Fibroblast of skin of abdomen (primary cell): ENCODE measurements at regions not wholly inside any gene's neighbourhood (a gene's known extent, or its start where the extent isn't known, plus 50 kb on each side); places are given as distances from the start of the nearest gene placed in this dataset.
"Not testable (repeated sequence)": the region's sequence is repeated elsewhere in the genome, so short reads cannot be mapped to it uniquely, and the experiment has no call there.

Source experiments
- DNase-seq: peaks from one replicate; pipeline ENCODE4 v3.0.0-alpha.2; 2013

DNA sequence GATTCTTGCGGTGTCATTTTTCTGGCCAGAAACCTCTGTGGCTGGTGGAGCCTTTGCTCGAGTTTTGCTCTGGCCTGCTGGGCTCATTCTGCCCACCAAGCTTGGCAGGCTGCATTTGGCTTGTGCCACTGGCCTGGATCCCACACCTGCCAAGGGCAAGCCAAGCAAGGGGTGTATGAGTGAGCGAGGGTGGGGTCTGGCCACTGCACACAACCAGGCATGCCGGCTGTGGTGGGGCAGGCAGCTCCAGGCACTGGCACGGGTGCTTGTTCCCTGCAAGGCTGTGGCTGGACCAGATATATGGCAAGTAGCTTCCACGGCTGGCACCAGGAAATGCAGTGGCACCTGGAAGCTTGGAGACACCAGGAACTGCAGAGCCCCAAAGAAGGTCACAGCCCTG is 68.6 kb upstream of the PPP3CA start:
- no peak for DNase-seq

DNA sequence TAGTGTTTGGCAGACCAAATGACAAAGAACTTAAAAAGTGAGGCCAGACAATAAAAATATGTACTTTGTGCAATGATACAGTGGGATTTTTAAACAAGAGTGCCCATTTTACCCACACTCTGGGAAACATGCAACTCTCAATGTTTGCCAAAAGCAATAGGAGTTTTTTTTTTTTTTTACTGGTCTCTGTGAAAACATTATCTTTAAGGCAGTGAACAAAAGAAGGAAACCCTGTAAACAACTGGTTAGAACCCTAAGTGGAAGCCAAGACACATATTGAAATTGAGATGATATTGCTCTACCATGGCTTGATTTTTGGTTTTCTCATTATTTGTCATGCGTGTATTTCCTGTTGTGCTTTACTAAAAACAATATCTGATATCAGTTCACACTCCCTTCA is 67.2 kb upstream of the PPP3CA start:
- DNase-seq = no peak

DNA sequence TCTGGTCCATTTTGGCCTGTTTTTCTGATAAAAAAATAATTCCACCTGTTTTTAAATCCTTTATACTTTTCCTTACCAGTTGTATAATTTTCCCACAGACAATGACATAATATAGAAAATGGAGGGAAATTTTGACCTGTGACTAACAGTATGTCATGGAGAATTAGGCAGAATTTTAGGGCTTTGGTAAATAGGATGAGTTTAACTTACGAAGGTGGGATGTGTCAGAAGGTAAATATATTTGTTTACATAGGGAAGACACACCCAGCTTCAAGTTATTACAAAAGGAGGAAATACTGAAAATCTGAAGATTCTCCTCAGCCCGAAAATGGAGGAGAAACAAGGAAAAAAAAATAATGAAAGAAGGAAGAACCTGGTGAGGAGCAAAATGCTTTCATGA is 64.6 kb upstream of the PPP3CA start:
- no peak for DNase-seq

DNA sequence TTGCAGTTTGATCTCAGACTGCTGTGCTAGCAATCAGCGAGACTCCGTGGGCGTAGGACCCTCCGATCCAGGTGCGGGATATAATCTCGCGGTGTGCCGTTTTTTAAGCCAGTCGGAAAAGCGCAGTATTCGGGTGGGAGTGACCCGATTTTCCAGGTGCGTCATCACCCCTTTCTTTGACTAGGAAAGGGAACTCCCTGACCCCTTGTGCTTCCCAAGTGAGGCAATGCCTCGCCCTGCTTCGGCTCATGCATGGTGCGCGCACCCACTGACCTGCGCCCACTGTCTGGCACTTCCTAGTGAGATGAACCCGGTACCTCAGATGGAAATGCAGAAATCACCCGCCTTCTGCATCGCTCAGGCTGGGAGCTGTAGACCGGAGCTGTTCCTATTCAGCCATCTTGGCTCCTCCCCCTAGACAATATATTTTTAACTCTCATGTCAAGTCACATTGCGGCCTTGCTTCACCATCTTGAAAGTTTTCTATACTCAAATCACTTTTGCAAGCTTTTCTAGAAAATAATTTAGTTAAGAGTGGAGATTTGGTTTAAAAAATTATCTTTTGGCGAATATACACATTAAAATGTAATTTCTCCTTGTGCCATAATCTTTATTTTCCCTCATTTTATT is 64.1 kb upstream of the PPP3CA start:
- not testable (repeated sequence) for DNase-seq

DNA sequence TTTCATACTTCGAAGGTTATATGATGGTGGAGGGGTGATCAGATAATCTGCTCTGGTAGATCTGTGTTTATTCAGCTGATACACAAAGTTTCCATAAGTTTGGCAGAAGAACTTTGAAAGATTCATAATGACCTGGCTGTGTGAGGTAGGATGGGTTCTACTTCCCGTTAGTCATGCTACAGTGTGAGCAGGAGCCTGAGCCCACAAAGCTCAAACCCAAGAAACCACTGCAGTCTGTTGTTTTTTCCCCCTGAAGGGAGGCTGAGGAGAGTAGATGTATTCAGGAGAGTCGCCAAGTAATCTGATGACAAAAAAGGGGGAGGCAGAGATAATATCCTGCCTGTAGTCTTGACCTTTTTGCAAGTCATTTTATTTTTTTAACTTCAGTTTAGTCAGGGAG is 52.8 kb upstream of the PPP3CA start:
- peak; percentile 44 for DNase-seq

DNA sequence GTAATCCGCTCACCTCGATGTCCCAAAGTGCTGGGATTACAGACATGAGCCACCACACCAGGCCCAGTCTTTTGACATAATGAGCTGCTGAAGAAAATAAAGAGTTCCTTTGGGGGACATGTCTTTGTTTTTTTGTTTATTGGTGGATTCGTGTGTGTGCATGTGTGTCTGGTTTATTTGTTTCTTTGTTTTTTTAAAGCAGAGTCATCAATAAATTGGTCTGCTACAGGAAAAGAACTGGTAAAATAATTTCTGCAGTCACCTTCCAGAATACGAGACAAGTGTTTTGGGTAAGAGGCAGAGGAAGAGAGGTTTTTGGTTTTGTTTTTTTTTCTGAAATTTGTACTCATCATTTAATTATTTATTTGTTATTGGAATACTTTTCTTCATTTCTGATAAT is 51.5 kb upstream of the PPP3CA start:
- DNase-seq = no peak
